Caki2 (cell line): ENCODE measurements at regions not wholly inside any gene's neighbourhood (a gene's known extent, or its start where the extent isn't known, plus 50 kb on each side); places are given as distances from the start of the nearest gene placed in this dataset.

Experiments
- DNase-seq: peaks from one replicate; pipeline ENCODE4 v3.0.0-alpha.2; 2015; ENCODE audit warnings: low read depth
- in situ Hi-C: cut with HindIII; loops from 2 replicates; pipeline ENCODE4 v1.10.0; 2016; ENCODE audit warnings: low sequenced_read_pairs, low pct_unique_long_range_greater_than_20kb, mixed read lengths

DNA sequence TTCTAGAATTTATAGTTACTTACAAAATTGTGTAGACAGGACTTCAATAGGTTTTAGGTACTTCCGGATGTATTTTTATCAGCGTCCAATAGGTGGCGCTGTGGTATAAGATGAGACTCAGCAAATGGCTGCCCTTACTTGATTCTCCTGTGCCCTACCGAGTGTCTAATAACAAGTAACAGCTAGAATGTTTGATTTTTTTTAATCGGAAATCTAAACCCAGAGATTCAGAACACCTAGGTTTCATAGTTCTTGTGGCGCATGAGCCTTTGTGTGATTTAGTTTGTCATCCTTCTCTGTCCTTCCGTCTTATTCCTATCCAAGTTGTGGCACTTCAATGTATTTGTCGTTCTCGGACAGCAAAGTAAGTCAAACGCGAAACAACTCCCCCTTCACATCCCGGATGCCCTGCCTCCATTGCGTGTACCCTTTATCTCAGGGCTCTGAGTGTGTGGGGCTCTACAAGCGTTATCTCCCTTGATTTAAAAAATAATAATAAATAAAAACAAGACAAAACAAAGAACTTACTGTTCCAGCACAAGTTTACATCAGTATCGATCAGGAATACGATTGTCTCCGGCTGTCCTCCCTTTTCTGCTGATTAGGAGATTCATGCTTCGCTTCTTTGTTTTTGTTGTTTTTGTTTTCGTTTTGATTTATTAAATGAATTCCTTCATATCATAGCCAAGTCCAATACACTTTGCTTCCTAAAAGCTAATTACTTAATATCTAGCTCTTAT is 50.7 kb upstream of the SLC30A5 start:
- in situ Hi-C loops, result no loop called here
- peak; percentile 82 for DNase-seq

GRCh38 chr5:69043655-69043996 is 50.2 kb upstream of the SLC30A5 start:
- no peak for DNase-seq
- in situ Hi-C loops, result no loop called here
